ENCODE measurements at regions not wholly inside any gene's neighbourhood (a gene's known extent, or its start where the extent isn't known, plus 50 kb on each side); places are given as distances from the start of the nearest gene placed in this dataset.

DNA sequence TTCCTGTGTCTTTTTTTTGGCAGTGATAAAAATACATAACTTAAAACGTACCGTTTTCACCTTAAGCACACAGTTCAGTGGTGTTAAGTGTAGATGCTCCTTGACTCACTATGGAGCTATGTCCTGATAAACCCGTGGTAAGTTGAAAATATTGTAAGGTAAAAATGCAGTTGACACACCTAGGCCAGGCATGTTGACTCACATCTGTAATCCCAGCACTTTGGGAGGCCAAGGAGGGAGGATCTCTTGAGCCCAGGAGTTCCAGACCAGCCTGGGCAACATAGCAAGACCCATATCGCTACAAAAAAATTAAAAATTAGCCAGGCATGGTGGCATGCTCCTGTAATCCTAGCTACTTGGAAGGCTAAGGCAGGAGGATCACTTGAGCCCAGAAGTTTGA is 73.6 kb upstream of the COG2 start:
- TF ChIP-seq FOXP2 (optimal IDR thresholded peaks at IDR 0.05; ENCODE audit: borderline replicate concordance, extremely low read depth, extremely low read length, insufficient read depth): no peak
- no peak for TF ChIP-seq SIN3A (IDR thresholded peaks at IDR 0.05; ENCODE audit: borderline replicate concordance, insufficient read depth, low read length)
- no peak for TF ChIP-seq POLR2AphosphoS5 (IDR thresholded peaks at IDR 0.05; ENCODE audit: low read depth, low read length)
- no peak for TF ChIP-seq TAF1 (IDR thresholded peaks at IDR 0.05; ENCODE audit: borderline replicate concordance, insufficient read depth, low read length)
- TF ChIP-seq, protein P1, sequence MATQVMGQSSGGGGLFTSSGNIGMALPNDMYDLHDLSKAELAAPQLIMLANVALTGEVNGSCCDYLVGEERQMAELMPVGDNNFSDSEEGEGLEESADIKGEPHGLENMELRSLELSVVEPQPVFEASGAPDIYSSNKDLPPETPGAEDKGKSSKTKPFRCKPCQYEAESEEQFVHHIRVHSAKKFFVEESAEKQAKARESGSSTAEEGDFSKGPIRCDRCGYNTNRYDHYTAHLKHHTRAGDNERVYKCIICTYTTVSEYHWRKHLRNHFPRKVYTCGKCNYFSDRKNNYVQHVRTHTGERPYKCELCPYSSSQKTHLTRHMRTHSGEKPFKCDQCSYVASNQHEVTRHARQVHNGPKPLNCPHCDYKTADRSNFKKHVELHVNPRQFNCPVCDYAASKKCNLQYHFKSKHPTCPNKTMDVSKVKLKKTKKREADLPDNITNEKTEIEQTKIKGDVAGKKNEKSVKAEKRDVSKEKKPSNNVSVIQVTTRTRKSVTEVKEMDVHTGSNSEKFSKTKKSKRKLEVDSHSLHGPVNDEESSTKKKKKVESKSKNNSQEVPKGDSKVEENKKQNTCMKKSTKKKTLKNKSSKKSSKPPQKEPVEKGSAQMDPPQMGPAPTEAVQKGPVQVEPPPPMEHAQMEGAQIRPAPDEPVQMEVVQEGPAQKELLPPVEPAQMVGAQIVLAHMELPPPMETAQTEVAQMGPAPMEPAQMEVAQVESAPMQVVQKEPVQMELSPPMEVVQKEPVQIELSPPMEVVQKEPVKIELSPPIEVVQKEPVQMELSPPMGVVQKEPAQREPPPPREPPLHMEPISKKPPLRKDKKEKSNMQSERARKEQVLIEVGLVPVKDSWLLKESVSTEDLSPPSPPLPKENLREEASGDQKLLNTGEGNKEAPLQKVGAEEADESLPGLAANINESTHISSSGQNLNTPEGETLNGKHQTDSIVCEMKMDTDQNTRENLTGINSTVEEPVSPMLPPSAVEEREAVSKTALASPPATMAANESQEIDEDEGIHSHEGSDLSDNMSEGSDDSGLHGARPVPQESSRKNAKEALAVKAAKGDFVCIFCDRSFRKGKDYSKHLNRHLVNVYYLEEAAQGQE (IDR thresholded peaks at IDR 0.05; ENCODE audit: insufficient read depth in 1 of 2, low read depth in 2 of 2, low read length in 2 of 2): no peak

- TF ChIP-seq, protein P1 (IDR thresholded peaks at IDR 0.05; ENCODE audit: insufficient read depth in 1 of 2, low read depth in 2 of 2, low read length in 2 of 2): no peak
- TF ChIP-seq TAF1 (IDR thresholded peaks at IDR 0.05; ENCODE audit: borderline replicate concordance, insufficient read depth, low read length): no peak
- TF ChIP-seq FOXP2 (optimal IDR thresholded peaks at IDR 0.05; ENCODE audit: borderline replicate concordance, extremely low read depth, extremely low read length, insufficient read depth): no peak
- no peak for TF ChIP-seq SIN3A (IDR thresholded peaks at IDR 0.05; ENCODE audit: borderline replicate concordance, insufficient read depth, low read length)
- no peak for TF ChIP-seq POLR2AphosphoS5 (IDR thresholded peaks at IDR 0.05; ENCODE audit: low read depth, low read length)
Measured at GRCh38 chr1:230568008-230568407, 74.3 kb upstream of the COG2 start.

DNA sequence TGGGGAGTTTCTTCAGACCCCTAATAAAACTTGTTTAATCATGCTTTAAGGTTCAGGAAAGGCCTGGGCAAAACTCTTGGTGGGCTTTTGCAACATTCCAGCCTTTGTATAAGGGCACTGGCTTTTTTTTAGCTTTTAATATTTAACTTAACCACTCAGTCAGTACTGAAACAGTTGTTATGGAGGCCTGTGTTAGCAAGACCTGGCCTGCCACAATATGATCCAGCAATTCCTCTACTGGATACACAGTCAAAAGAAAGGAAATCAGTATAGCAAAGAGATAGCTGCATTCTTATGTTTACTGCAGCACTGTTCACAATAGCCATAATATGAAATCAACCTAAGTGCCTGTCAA is 75.1 kb upstream of the COG2 start:
- no peak for TF ChIP-seq TAF1 (IDR thresholded peaks at IDR 0.05; ENCODE audit: borderline replicate concordance, insufficient read depth, low read length)
- no peak for TF ChIP-seq POLR2AphosphoS5 (IDR thresholded peaks at IDR 0.05; ENCODE audit: low read depth, low read length)
- no peak for TF ChIP-seq FOXP2 (optimal IDR thresholded peaks at IDR 0.05; ENCODE audit: borderline replicate concordance, extremely low read depth, extremely low read length, insufficient read depth)
- TF ChIP-seq SIN3A (IDR thresholded peaks at IDR 0.05; ENCODE audit: borderline replicate concordance, insufficient read depth, low read length): no peak
- TF ChIP-seq, protein P1 (IDR thresholded peaks at IDR 0.05; ENCODE audit: insufficient read depth in 1 of 2, low read depth in 2 of 2, low read length in 2 of 2): no peak

- TF ChIP-seq POLR2AphosphoS5 (IDR thresholded peaks at IDR 0.05; ENCODE audit: low read depth, low read length): no peak
- no peak for TF ChIP-seq TAF1 (IDR thresholded peaks at IDR 0.05; ENCODE audit: borderline replicate concordance, insufficient read depth, low read length)
- no peak for TF ChIP-seq FOXP2 (optimal IDR thresholded peaks at IDR 0.05; ENCODE audit: borderline replicate concordance, extremely low read depth, extremely low read length, insufficient read depth)
- TF ChIP-seq SIN3A (IDR thresholded peaks at IDR 0.05; ENCODE audit: borderline replicate concordance, insufficient read depth, low read length): no peak
- TF ChIP-seq, protein P1 (IDR thresholded peaks at IDR 0.05; ENCODE audit: insufficient read depth in 1 of 2, low read depth in 2 of 2, low read length in 2 of 2): no peak
Measured at GRCh38 chr1:230565141-230565540, 77.1 kb upstream of the COG2 start.

DNA sequence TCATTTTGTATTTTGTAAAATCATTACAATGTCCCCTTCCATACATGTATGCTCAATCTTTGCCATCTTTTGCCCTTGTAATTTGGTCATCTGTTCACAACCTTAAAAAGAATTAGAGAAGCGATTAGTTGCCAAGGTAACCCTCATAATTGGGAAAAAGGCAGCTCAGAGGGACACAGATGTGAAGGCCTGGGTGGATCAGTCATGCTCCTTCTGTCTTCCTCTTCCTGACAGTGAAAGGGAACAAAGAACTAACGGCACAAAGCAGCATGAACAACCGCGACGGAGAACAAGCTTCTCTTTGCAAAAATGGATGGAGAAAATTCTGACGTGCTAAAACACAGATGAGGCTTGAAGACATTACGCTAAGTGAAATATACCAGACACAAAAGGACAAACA is 78.7 kb upstream of the COG2 start:
- TF ChIP-seq SIN3A (IDR thresholded peaks at IDR 0.05; ENCODE audit: borderline replicate concordance, insufficient read depth, low read length) (no peak), POLR2AphosphoS5 (IDR thresholded peaks at IDR 0.05; ENCODE audit: low read depth, low read length) (no peak)
